Right lobe of liver (tissue), 6 donors: ENCODE measurements at regions not wholly inside any gene's neighbourhood (a gene's known extent, or its start where the extent isn't known, plus 50 kb on each side); places are given as distances from the start of the nearest gene placed in this dataset.

Experiments used
- ATAC-seq, 4 donors: fragments of 200-7000 bp; cut with Tn5 transposase; one replicate each; pipeline ENCODE4 v1.9.1; 2020; ENCODE audit warnings: mild to moderate bottlenecking in 4 of 4, moderate library complexity in 4 of 4
- DNase-seq, 3 donors: peaks; one replicate each; pipeline ENCODE4 v3.0.0-alpha.2; 2020
- H3K27ac ChIP-seq, 3 donors: fragments of 200-600 bp; one replicate each; pipeline ENCODE4 v1.8.0; 2022
- H3K27me3 ChIP-seq, 2 donors: fragments of 200-600 bp; one replicate each; pipeline ENCODE4 v1.8.0; 2022
- H3K36me3 ChIP-seq, 4 donors: fragments of 200-600 bp; sonication (generic) in 1 of 4; one replicate each; pipeline versions ENCODE4 v1.5.1 to v1.8.0; 2017 to 2022; ENCODE audit warnings: control low read depth in 1 of 4
- H3K4me1 ChIP-seq, 4 donors: fragments of 200-600 bp; sonication (generic) in 1 of 4; one replicate each; pipeline versions ENCODE4 v1.5.1 to v1.8.0; 2017 to 2022; ENCODE audit warnings: control low read depth in 1 of 4
- H3K4me3 ChIP-seq, 3 donors: fragments of 200-600 bp; one replicate each; pipeline ENCODE4 v1.8.0; 2022
- H3K9me3 ChIP-seq, 4 donors: fragments of 200-600 bp; sonication (generic) in 1 of 4; one replicate each; pipeline versions ENCODE4 v1.5.1 to v1.8.0; 2017 to 2022; ENCODE audit warnings: control low read depth in 1 of 4
- POLR2A ChIP-seq: fragments of 450-650 bp; IDR thresholded peaks from one replicate; pipeline ENCODE4 v1.6.1; 2017; ENCODE audit warnings: antibody characterized with exemption, mild to moderate bottlenecking
- WGBS: methylation state at CpG from one replicate; pipeline ENCODE4 v1.1.6; 2018; ENCODE audit warnings: low coverage, low lambda C conversion rate; ENCODE audit not compliant: insufficient coverage; ENCODE audit errors: missing lambda C conversion rate; 5-methylcytosine and 5-hydroxymethylcytosine counted together
- intact Hi-C, 2 donors: fragments of 100-400 bp; cut with DNase I; formaldehyde crosslinking; loops; one replicate each; pipeline versions ENCODE4 v1.11.2 to v1.14.1; 2022
- TF ChIP-seq, protein P1 (sequence below), 4 donors: fragments of 200-600 bp in 3 of 4; fragments of 450-650 bp in 1 of 4; IDR thresholded peaks; one replicate each; pipeline versions ENCODE4 v1.5.1 to v1.8.0; 2016 to 2022; ENCODE audit warnings: antibody characterized with exemption in 4 of 4, mild to moderate bottlenecking in 2 of 4
- donor health status: DM: no; HTN: yes; CAD: no.
- donor health status: DM: no; HTN: no; CAD: no.
- donor health status: DM: no; HTN: no; CAD: no.
- donor health status: DM: no; HTN: yes; CAD: no.
- donor health status: DM: no; HTN: yes; CAD: no.

- H3K4me1 ChIP-seq: no peaks in the 10 kb centered on the region
- no peak for TF ChIP-seq POLR2A
- H3K27ac ChIP-seq: no peak overlapping the region
- H3K27me3 ChIP-seq: no peaks in the 10 kb centered on the region
- DNase-seq (no peak), ATAC-seq (no peak)
- intact Hi-C loops: no loop called here
- H3K9me3 ChIP-seq: no peaks in the 10 kb centered on the region
- H3K4me3 ChIP-seq: no peak overlapping the region
- no peaks in the 10 kb centered on the region for H3K36me3 ChIP-seq
- WGBS: 14% methylated on average over 1 of the region's 1 CpG
Measured at GRCh38 chr3:17972476-17972875, 230.0 kb upstream of the TBC1D5 start.

DNA sequence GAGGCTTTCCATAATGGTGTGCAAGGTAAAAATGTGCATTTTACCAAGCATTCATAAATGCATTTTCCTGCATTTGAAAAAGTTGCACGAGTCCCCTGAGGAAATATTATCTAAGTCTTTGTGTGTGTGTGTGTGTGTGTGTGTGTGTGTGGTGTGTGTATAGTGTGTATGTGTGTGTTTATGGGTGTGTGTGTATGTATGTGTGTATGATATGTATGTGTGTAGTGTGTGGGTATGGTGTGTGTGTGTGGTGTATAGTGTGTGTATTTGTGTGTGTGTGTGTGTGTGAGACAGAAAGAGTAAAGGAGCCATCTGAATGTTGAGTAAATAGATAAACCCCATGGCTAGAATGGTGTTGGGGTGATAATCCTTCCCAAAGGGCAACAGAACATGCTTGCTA is 229.6 kb upstream of the TBC1D5 start:
- WGBS: 53% methylated on average over 1 of the region's 1 CpG
- intact Hi-C loops: no loop called here
- Histone ChIP-seq H3K27me3 (no peaks in the 10 kb centered on the region), H3K9me3 (no peaks in the 10 kb centered on the region), H3K36me3 (no peaks in the 10 kb centered on the region), H3K4me3 (no peak overlapping the region), H3K27ac (no peak overlapping the region), H3K4me1 (no peaks in the 10 kb centered on the region)
- ATAC-seq: no peak
- TF ChIP-seq, protein P1, sequence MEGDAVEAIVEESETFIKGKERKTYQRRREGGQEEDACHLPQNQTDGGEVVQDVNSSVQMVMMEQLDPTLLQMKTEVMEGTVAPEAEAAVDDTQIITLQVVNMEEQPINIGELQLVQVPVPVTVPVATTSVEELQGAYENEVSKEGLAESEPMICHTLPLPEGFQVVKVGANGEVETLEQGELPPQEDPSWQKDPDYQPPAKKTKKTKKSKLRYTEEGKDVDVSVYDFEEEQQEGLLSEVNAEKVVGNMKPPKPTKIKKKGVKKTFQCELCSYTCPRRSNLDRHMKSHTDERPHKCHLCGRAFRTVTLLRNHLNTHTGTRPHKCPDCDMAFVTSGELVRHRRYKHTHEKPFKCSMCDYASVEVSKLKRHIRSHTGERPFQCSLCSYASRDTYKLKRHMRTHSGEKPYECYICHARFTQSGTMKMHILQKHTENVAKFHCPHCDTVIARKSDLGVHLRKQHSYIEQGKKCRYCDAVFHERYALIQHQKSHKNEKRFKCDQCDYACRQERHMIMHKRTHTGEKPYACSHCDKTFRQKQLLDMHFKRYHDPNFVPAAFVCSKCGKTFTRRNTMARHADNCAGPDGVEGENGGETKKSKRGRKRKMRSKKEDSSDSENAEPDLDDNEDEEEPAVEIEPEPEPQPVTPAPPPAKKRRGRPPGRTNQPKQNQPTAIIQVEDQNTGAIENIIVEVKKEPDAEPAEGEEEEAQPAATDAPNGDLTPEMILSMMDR (IDR thresholded peaks at IDR 0.05): no peak
- no peak for TF ChIP-seq POLR2A
- DNase-seq: no peak

GRCh38 chr3:17969985-17970568 is 227.6 kb upstream of the TBC1D5 start:
- Histone ChIP-seq H3K4me1 (no peaks in the 10 kb centered on the region), H3K4me3 (no peak overlapping the region), H3K9me3 (no peaks in the 10 kb centered on the region), H3K36me3 (no peaks in the 10 kb centered on the region), H3K27ac (no peak overlapping the region), H3K27me3 (no peaks in the 10 kb centered on the region)
- TF ChIP-seq, protein P1 (IDR thresholded peaks at IDR 0.05): no peak
- TF ChIP-seq POLR2A: no peak
- DNase-seq: no peak
- intact Hi-C loops: no loop called here
- WGBS: 20% methylated on average over 2 of the region's 3 CpGs
- no peak for ATAC-seq

- intact Hi-C loops: no loop called here
- WGBS: 100% methylated on average over 2 of the region's 3 CpGs
- DNase-seq: no peak
Measured at GRCh38 chr3:17969244-17969643, 226.8 kb upstream of the TBC1D5 start.

GRCh38 chr3:17967953-17968607 is 225.6 kb upstream of the TBC1D5 start:
- 57% methylated on average over 2 of the region's 2 CpGs for WGBS
- Histone ChIP-seq H3K9me3 (no peaks in the 10 kb centered on the region), H3K27me3 (no peaks in the 10 kb centered on the region), H3K36me3 (no peaks in the 10 kb centered on the region), H3K4me3 (no peak overlapping the region), H3K4me1 (no peaks in the 10 kb centered on the region), H3K27ac (no peak overlapping the region)
- DNase-seq (no peak), ATAC-seq (no peak)
- intact Hi-C loops: no loop called here
- TF ChIP-seq, protein P1 (IDR thresholded peaks at IDR 0.05): no peak
- TF ChIP-seq POLR2A: no peak

More at GRCh38 chr3:17969244-17969643, 226.8 kb upstream of the TBC1D5 start:
- no peak for ATAC-seq
- Histone ChIP-seq H3K36me3 (no peaks in the 10 kb centered on the region), H3K4me1 (no peaks in the 10 kb centered on the region), H3K27ac (no peak overlapping the region), H3K9me3 (no peaks in the 10 kb centered on the region), H3K4me3 (no peak overlapping the region), H3K27me3 (no peaks in the 10 kb centered on the region)
- no peak for TF ChIP-seq POLR2A
- TF ChIP-seq, protein P1 (IDR thresholded peaks at IDR 0.05): no peak
